ENCODE measurements at regions not wholly inside any gene's neighbourhood (a gene's known extent, or its start where the extent isn't known, plus 50 kb on each side); places are given as distances from the start of the nearest gene placed in this dataset.

GRCh38 chr21:19566975-19567374, 1163.4 kb upstream of the TMPRSS15 start:
- no peaks in the 10 kb centered on the region for H3K36me3 ChIP-seq (ENCODE audit: insufficient read depth, low read length)
- H3K9me2 ChIP-seq (ENCODE audit: insufficient read depth, low read length): no peaks in the 10 kb centered on the region
- ChIA-PET POLR2A (no interaction called here), CTCF (ENCODE audit: unreplicated experiment) (no interaction called here)
- no peak for DNase-seq (ENCODE audit: low spot score)
- H3K4me2 ChIP-seq (ENCODE audit: low read length): no peak overlapping the region
- H3K4me1 ChIP-seq (ENCODE audit: insufficient read depth, low read length, poor library complexity, severe bottlenecking): no peaks in the 10 kb centered on the region
- intact Hi-C loops (cut with micrococcal nuclease; ENCODE audit: unreplicated experiment): no loop called here
- BruUV-seq (replicated peaks): no TSS peak
- no peak overlapping the region for H3K27ac ChIP-seq (ENCODE audit: low read depth, low read length, poor library complexity, severe bottlenecking)
- H3K4me3 ChIP-seq (ENCODE audit: low read depth, low read length, poor library complexity, severe bottlenecking): no peak overlapping the region
- peaks cover 25% of the 10 kb centered on the region; the same call in 1 of the 2 replicates for H3K9me3 ChIP-seq (ENCODE audit: low read length)
- no peak overlapping the region for H2AFZ ChIP-seq (ENCODE audit: low read length)
- no peaks in the 10 kb centered on the region for H4K20me1 ChIP-seq (ENCODE audit: insufficient read depth, low read length)
- no peaks in the 10 kb centered on the region for H3K79me2 ChIP-seq (ENCODE audit: insufficient read depth, low read depth, low read length)
- TF ChIP-seq CTCF (conservative IDR thresholded peaks at IDR 0.05; ENCODE audit: low read length): no peak
- no peak for TF ChIP-seq EZH2phosphoT487 (IDR thresholded peaks at IDR 0.05; ENCODE audit: borderline replicate concordance, low read depth, low read length)

- Histone ChIP-seq H3K4me3 (ENCODE audit: low read depth, low read length, poor library complexity, severe bottlenecking) (no peak overlapping the region), H4K20me1 (ENCODE audit: insufficient read depth, low read length) (no peaks in the 10 kb centered on the region), H3K27ac (ENCODE audit: low read depth, low read length, poor library complexity, severe bottlenecking) (no peak overlapping the region), H2AFZ (ENCODE audit: low read length) (no peak overlapping the region), H3K36me3 (ENCODE audit: insufficient read depth, low read length) (no peaks in the 10 kb centered on the region), H3K9me3 (ENCODE audit: low read length) (peaks cover 17% of the 10 kb centered on the region), H3K79me2 (ENCODE audit: insufficient read depth, low read depth, low read length) (no peaks in the 10 kb centered on the region), H3K4me2 (ENCODE audit: low read length) (no peak overlapping the region), H3K9me2 (ENCODE audit: insufficient read depth, low read length) (no peaks in the 10 kb centered on the region), H3K4me1 (ENCODE audit: insufficient read depth, low read length, poor library complexity, severe bottlenecking) (no peaks in the 10 kb centered on the region)
- DNase-seq (ENCODE audit: low spot score): no peak
- BruUV-seq (replicated peaks): no TSS peak
- TF ChIP-seq CTCF (conservative IDR thresholded peaks at IDR 0.05; ENCODE audit: low read length): no peak
- no peak for TF ChIP-seq EZH2phosphoT487 (IDR thresholded peaks at IDR 0.05; ENCODE audit: borderline replicate concordance, low read depth, low read length)
- ChIA-PET POLR2A (no interaction called here), CTCF (ENCODE audit: unreplicated experiment) (no interaction called here)
- intact Hi-C loops (cut with micrococcal nuclease; ENCODE audit: unreplicated experiment): no loop called here
Measured at GRCh38 chr21:19577381-19577780, 1173.8 kb upstream of the TMPRSS15 start.

DNA sequence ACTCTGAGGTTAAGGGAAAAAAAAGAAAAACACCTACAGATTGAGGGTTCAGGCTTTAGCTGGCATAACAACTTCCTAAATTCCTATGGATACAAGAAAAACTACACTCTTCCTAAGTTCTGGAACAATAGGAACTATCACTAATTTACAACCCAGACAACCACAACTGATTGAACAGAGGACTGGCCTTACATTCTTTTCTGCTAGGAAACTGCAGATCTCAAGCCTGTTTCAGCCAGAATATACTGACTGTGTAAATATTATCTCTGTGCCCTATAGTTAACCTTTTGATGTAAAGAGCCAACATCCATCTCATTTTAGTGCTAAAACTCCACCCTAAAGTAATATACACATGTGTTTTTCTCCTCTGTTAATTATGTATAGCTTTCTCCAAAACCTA, 1186.5 kb upstream of the TMPRSS15 start:
- no TSS peak for BruUV-seq (replicated peaks)
- TF ChIP-seq EZH2phosphoT487 (IDR thresholded peaks at IDR 0.05; ENCODE audit: borderline replicate concordance, low read depth, low read length) (no peak), CTCF (conservative IDR thresholded peaks at IDR 0.05; ENCODE audit: low read length) (no peak)
- Histone ChIP-seq H3K9me3 (ENCODE audit: low read length) (peaks cover 37% of the 10 kb centered on the region; the same call in 1 of the 2 replicates), H3K79me2 (ENCODE audit: insufficient read depth, low read depth, low read length) (no peaks in the 10 kb centered on the region), H3K4me1 (ENCODE audit: insufficient read depth, low read length, poor library complexity, severe bottlenecking) (no peaks in the 10 kb centered on the region), H3K27ac (ENCODE audit: low read depth, low read length, poor library complexity, severe bottlenecking) (no peak overlapping the region), H3K4me2 (ENCODE audit: low read length) (no peak overlapping the region), H4K20me1 (ENCODE audit: insufficient read depth, low read length) (no peaks in the 10 kb centered on the region), H3K36me3 (ENCODE audit: insufficient read depth, low read length) (no peaks in the 10 kb centered on the region), H3K4me3 (ENCODE audit: low read depth, low read length, poor library complexity, severe bottlenecking) (no peak overlapping the region), H3K9me2 (ENCODE audit: insufficient read depth, low read length) (no peaks in the 10 kb centered on the region), H2AFZ (ENCODE audit: low read length) (no peak overlapping the region)
- ChIA-PET CTCF (ENCODE audit: unreplicated experiment) (no interaction called here), POLR2A (interaction anchor here (0.7 kb wide), 1 partner anchor 26 kb away, joined by 3 read pairs; no protein-coding TSS in a partner anchor)
- intact Hi-C loops (cut with micrococcal nuclease; ENCODE audit: unreplicated experiment): no loop called here
- DNase-seq (ENCODE audit: low spot score): no peak

Data from OCI-LY7 (cell line).